Astrocyte of the cerebellum (primary cell): ENCODE measurements at regions not wholly inside any gene's neighbourhood (a gene's known extent, or its start where the extent isn't known, plus 50 kb on each side); places are given as distances from the start of the nearest gene placed in this dataset.

Source experiments
- DNase-seq: peaks from one replicate; pipeline ENCODE4 v3.0.0-alpha.2; 2011; ENCODE audit warnings: low read depth
- H3K4me3 ChIP-seq: 2 replicates; pipeline ENCODE4 v1.5.1; 2011; ENCODE audit warnings: mild to moderate bottlenecking, low read depth, low read length, moderate library complexity
- CTCF ChIP-seq: IDR thresholded peaks from 2 replicates; pipeline ENCODE4 v1.5.1; 2012; ENCODE audit warnings: low read length, low read depth, moderate library complexity, mild to moderate bottlenecking; ENCODE audit errors: missing control alignments
- in situ Hi-C: cut with HindIII; loops from 2 replicates; pipeline ENCODE4 v1.10.0; 2017; ENCODE audit warnings: low sequenced_read_pairs

GRCh38 chr18:10232062-10232461 is 222.4 kb upstream of the APCDD1 start:
- in situ Hi-C loops = no loop called here
- DNase-seq = peak; percentile 70
- peak; percentile 26 for TF ChIP-seq CTCF
- no peak overlapping the region for H3K4me3 ChIP-seq

GRCh38 chr18:10233082-10233875 is 221.2 kb upstream of the APCDD1 start:
- no peak overlapping the region for H3K4me3 ChIP-seq
- in situ Hi-C loops = no loop called here
- no peak for TF ChIP-seq CTCF
- DNase-seq = no peak

GRCh38 chr18:10234281-10234680 is 220.2 kb upstream of the APCDD1 start:
- DNase-seq = no peak
- in situ Hi-C loops = no loop called here
- H3K4me3 ChIP-seq = no peak overlapping the region
- TF ChIP-seq CTCF = no peak

GRCh38 chr18:10234912-10235660 is 219.3 kb upstream of the APCDD1 start:
- no peak for DNase-seq

GRCh38 chr18:10235661-10235952 is 218.8 kb upstream of the APCDD1 start:
- TF ChIP-seq CTCF = no peak

More at GRCh38 chr18:10234912-10235660, 219.3 kb upstream of the APCDD1 start:
- in situ Hi-C loops = no loop called here
- H3K4me3 ChIP-seq = no peak overlapping the region
- TF ChIP-seq CTCF = no peak

GRCh38 chr18:10239103-10239502 is 215.3 kb upstream of the APCDD1 start:
- in situ Hi-C loops = no loop called here
- TF ChIP-seq CTCF = no peak
- no peak overlapping the region for H3K4me3 ChIP-seq
- DNase-seq = no peak

More at GRCh38 chr18:10235661-10235952, 218.8 kb upstream of the APCDD1 start:
- no peak overlapping the region for H3K4me3 ChIP-seq
- in situ Hi-C loops = no loop called here
- no peak for DNase-seq
